Kidney epithelial cell (primary cell): ENCODE measurements at regions not wholly inside any gene's neighbourhood (a gene's known extent, or its start where the extent isn't known, plus 50 kb on each side); places are given as distances from the start of the nearest gene placed in this dataset.

Source experiments
- DNase-seq: peaks from one replicate; pipeline ENCODE4 v3.0.0-alpha.2; 2010; ENCODE audit warnings: low read depth
- H3K27me3 ChIP-seq: 2 replicates; pipeline ENCODE4 v1.6.0; 2011; ENCODE audit warnings: low read length; ENCODE audit not compliant: control insufficient read depth, insufficient read depth
- H3K36me3 ChIP-seq: 2 replicates; pipeline ENCODE4 v1.5.1; 2011; ENCODE audit warnings: low read length; ENCODE audit not compliant: control insufficient read depth, insufficient read depth
- H3K4me3 ChIP-seq: 2 replicates; pipeline ENCODE4 v1.5.1; 2011; ENCODE audit warnings: low read depth, mild to moderate bottlenecking, control low read depth, low read length
- CTCF ChIP-seq: IDR thresholded peaks from 2 replicates; pipeline ENCODE4 v1.5.1; 2011; ENCODE audit warnings: mild to moderate bottlenecking, moderate library complexity, low read length, control low read depth, inconsistent platforms; ENCODE audit not compliant: insufficient read depth, poor library complexity, severe bottlenecking

GRCh38 chr4:166274136-166274761 is 401.2 kb downstream of the TLL1 start:
- DNase-seq: no peak
- H3K4me3 ChIP-seq: no peak overlapping the region
- H3K27me3 ChIP-seq: no peaks in the 10 kb centered on the region
- H3K36me3 ChIP-seq: no peaks in the 10 kb centered on the region
- TF ChIP-seq CTCF: no peak

- H3K4me3 ChIP-seq: no peak overlapping the region
- DNase-seq: no peak
- H3K36me3 ChIP-seq: no peaks in the 10 kb centered on the region
- no peaks in the 10 kb centered on the region for H3K27me3 ChIP-seq
- TF ChIP-seq CTCF: no peak
Measured at GRCh38 chr4:166274775-166275174, 401.7 kb downstream of the TLL1 start.

DNA sequence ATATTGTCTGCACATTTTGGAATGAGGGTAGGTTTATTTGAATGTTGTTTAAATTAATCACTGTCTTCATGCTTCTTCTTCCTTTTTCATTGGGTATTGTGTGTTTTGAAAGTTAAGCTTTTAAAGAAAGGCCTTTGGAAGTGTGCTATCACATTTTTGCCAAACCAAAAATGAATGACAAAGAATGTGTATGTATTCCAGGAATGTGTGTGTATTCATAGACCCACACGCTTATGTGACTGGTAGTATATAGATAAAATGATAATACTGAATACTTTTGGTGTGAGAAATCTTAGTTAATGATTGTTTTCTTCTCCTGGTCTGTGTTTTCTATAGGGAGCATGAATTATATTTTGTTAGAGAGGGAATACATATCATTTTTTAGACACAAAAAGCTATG is 404.4 kb downstream of the TLL1 start:
- no peak for TF ChIP-seq CTCF
- Histone ChIP-seq H3K4me3 (no peak overlapping the region), H3K27me3 (no peaks in the 10 kb centered on the region), H3K36me3 (no peaks in the 10 kb centered on the region)
- DNase-seq: no peak

GRCh38 chr4:166277853-166278252 is 404.8 kb downstream of the TLL1 start:
- Histone ChIP-seq H3K27me3 (no peaks in the 10 kb centered on the region), H3K4me3 (no peak overlapping the region), H3K36me3 (no peaks in the 10 kb centered on the region)
- DNase-seq: no peak
- TF ChIP-seq CTCF: no peak

DNA sequence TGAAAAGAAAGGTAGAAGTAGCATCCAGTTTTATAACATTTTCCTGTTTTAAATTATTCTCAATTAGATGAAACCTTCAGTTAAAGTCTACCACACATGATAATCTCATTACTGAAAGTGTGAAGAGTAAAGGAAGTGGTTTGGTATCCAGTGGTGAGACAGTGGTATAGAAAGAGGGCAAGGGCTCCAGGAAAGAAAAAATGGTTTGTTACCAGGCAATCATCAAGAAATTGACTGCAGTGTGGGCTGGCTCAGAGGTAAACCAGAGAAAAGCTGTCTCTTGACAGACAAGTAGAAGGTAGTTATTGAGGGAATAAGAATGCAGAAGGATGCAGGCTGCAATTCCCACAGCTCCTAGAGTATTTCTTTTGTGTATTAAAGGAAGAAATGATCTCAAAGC is 406.2 kb downstream of the TLL1 start:
- no peak for TF ChIP-seq CTCF
- Histone ChIP-seq H3K36me3 (no peaks in the 10 kb centered on the region), H3K4me3 (no peak overlapping the region), H3K27me3 (no peaks in the 10 kb centered on the region)
- no peak for DNase-seq

DNA sequence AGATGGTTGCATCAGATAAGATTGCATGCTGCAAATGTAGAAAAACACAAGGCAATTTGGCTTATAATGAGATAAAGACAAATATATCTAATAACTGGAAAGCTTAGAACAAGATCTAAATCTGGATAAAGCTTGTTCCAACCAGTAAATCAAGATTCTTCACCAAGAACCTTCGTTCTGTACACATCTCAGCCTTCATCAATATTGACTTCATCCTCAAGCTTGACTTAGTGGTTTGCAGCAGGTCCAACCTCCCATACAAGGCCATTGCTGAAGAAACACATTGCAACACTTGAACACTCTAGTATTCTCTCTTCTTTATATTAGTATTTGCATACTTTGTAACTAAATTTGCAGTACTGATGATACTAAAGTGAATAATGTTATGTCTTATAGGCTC is 407.6 kb downstream of the TLL1 start:
- no peak for DNase-seq
- H3K4me3 ChIP-seq: no peak overlapping the region
- TF ChIP-seq CTCF: no peak
- no peaks in the 10 kb centered on the region for H3K36me3 ChIP-seq
- H3K27me3 ChIP-seq: no peaks in the 10 kb centered on the region
